Sigmoid colon (tissue), 4 donors: ENCODE measurements at regions not wholly inside any gene's neighbourhood (a gene's known extent, or its start where the extent isn't known, plus 50 kb on each side); places are given as distances from the start of the nearest gene placed in this dataset.

Experiments used
- EP300 ChIP-seq, 4 donors: sonication (generic); formaldehyde crosslinking; IDR thresholded peaks; one replicate each; pipeline ENCODE4 v1.6.1; 2017; ENCODE audit warnings: antibody characterized with exemption in 4 of 4
- POLR2A ChIP-seq, 2 donors: fragments of 450-650 bp; IDR thresholded peaks; one replicate each; pipeline ENCODE4 v1.6.1; 2016; ENCODE audit warnings: antibody characterized with exemption in 2 of 2, mild to moderate bottlenecking in 2 of 2, moderate library complexity in 2 of 2
- POLR2AphosphoS5 ChIP-seq, 4 donors: sonication (generic); formaldehyde crosslinking; IDR thresholded peaks; one replicate each; pipeline ENCODE4 v1.6.1; 2017; ENCODE audit warnings: antibody characterized with exemption in 4 of 4
- TF ChIP-seq, protein P1 (sequence below), 4 experiments: fragments of 450-650 bp in 3 of 4; fragments of 200-600 bp in 1 of 4; IDR thresholded peaks; one replicate each; pipeline ENCODE4 v1.5.1; 2016 to 2019; ENCODE audit warnings: antibody characterized with exemption in 4 of 4, mild to moderate bottlenecking in 3 of 4, moderate library complexity in 2 of 4

DNA sequence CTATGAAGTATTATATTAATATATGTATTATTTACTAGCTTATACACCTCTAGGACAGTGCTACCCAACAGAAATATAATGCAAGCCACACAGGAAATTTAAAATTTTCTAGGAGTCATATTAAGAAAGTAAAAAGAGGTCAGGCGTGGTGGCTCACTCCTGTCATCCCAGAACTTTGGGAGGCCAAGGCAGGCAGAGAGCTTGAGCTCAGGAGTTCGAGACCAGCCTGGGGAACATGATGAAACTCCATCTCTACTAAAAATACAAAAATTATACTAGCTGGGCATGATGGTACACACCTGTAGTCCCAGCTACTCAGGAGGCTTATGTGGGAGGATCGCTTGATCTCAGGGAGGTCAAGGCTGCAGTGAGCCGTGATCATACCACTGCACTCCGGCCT is 237.6 kb upstream of the ZNF217 start:
- TF ChIP-seq, protein P1, sequence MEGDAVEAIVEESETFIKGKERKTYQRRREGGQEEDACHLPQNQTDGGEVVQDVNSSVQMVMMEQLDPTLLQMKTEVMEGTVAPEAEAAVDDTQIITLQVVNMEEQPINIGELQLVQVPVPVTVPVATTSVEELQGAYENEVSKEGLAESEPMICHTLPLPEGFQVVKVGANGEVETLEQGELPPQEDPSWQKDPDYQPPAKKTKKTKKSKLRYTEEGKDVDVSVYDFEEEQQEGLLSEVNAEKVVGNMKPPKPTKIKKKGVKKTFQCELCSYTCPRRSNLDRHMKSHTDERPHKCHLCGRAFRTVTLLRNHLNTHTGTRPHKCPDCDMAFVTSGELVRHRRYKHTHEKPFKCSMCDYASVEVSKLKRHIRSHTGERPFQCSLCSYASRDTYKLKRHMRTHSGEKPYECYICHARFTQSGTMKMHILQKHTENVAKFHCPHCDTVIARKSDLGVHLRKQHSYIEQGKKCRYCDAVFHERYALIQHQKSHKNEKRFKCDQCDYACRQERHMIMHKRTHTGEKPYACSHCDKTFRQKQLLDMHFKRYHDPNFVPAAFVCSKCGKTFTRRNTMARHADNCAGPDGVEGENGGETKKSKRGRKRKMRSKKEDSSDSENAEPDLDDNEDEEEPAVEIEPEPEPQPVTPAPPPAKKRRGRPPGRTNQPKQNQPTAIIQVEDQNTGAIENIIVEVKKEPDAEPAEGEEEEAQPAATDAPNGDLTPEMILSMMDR (IDR thresholded peaks at IDR 0.05) = no peak
- TF ChIP-seq POLR2A (IDR thresholded peaks at IDR 0.05) (no peak), POLR2AphosphoS5 (IDR thresholded peaks at IDR 0.05) (no peak), EP300 (IDR thresholded peaks at IDR 0.05) (no peak)
